ENCODE measurements at regions not wholly inside any gene's neighbourhood (a gene's known extent, or its start where the extent isn't known, plus 50 kb on each side); places are given as distances from the start of the nearest gene placed in this dataset.

DNA sequence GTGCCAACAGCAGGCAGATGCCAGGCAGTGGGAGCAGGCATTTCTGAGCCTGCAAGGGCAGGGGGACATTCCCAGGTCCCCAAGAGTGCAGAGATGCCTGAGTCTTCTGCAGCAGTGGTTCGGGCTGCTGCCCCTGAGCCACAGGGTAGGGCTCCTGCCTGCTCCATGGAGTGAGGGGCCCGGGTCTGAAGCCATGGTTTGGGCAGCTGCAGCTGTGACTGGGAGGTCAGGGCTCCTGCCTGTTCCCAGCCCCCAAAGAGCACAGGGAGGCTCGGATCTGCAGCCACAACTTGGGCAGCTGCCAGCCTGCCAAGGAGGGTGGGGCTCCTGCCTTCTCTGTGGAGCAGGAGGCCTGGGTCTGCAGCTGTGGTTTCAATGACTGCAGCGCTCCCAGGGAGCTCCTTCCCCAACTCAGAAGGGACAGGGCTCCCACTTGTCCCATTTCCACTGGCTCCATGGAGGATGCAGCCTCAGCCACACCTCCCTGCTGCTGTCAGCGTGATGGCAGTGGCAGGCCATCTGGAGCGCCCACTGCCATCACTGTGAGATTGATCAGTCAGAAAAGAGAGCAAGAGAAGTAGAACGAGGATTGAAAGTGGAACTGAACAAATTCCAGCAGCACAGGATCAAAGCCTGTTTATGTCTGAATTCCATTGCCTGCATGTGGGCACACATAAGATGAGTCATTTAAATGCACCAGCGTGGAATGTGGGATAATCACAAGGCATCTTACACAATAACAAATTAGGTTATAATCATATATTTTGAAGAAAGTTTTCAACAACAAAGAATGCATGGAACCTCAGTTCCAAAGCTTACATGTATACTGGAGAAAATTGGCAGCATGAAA, 93.1 kb upstream of the CXorf51A start:
- no peak for TF ChIP-seq CTCF (conservative IDR thresholded peaks at IDR 0.05; ENCODE audit: low read length)
- TF ChIP-seq EZH2phosphoT487 (IDR thresholded peaks at IDR 0.05; ENCODE audit: borderline replicate concordance, low read depth, low read length), result no peak
